ENCODE measurements at regions not wholly inside any gene's neighbourhood (a gene's known extent, or its start where the extent isn't known, plus 50 kb on each side); places are given as distances from the start of the nearest gene placed in this dataset.

GRCh38 chr7:25922296-25922695 lies 229.7 kb upstream of the NFE2L3 start:
- no peak for TF ChIP-seq CTCF (IDR thresholded peaks at IDR 0.05)
- no peak for TF ChIP-seq E2F6 (IDR thresholded peaks at IDR 0.05; ENCODE audit: borderline replicate concordance, low read depth)
- TF ChIP-seq POLR2A (IDR thresholded peaks at IDR 0.05; ENCODE audit: low read length) = no peak
- TF ChIP-seq TFCP2L1 (CRISPR knock-in tag; IDR thresholded peaks at IDR 0.05) = no peak
- no peak for TF ChIP-seq REST (IDR thresholded peaks at IDR 0.05)
- no peak for TF ChIP-seq USF2 (IDR thresholded peaks at IDR 0.05)
- no peak for TF ChIP-seq PHF8 (IDR thresholded peaks at IDR 0.05; ENCODE audit: borderline replicate concordance, low read depth)
- no peak for TF ChIP-seq MAFK (IDR thresholded peaks at IDR 0.05; ENCODE audit: partially characterized antibody)

All from A549 (cell line).